ENCODE measurements at regions not wholly inside any gene's neighbourhood (a gene's known extent, or its start where the extent isn't known, plus 50 kb on each side); places are given as distances from the start of the nearest gene placed in this dataset.

GRCh38 chr20:11522366-11522741, 395.3 kb upstream of the BTBD3 start:
- TF ChIP-seq EGR1 (IDR thresholded peaks at IDR 0.05; ENCODE audit: borderline replicate concordance, low read depth, low read length) (no peak), TAF1 (IDR thresholded peaks at IDR 0.05; ENCODE audit: low read depth, low read length) (no peak), TAF7 (optimal IDR thresholded peaks at IDR 0.05; ENCODE audit: borderline replicate concordance, low read depth, low read length) (no peak), USF2 (IDR thresholded peaks at IDR 0.05; ENCODE audit: low read length) (no peak), RFX5 (IDR thresholded peaks at IDR 0.05; ENCODE audit: borderline replicate concordance, low read depth, low read length) (no peak), POLR2A (IDR thresholded peaks at IDR 0.05; ENCODE audit: control extremely low read depth in 1 of 2, low read depth in 2 of 2, low read length in 2 of 2) (no peak), MAX (IDR thresholded peaks at IDR 0.05) (no peak), FOSL1 (IDR thresholded peaks at IDR 0.05; ENCODE audit: insufficient read depth, low read depth, low read length) (no peak), CHD1 (IDR thresholded peaks at IDR 0.05; ENCODE audit: low read depth, low read length) (no peak), CBX5 (IDR thresholded peaks at IDR 0.05; ENCODE audit: low read depth, low read length) (no peak)
- TF ChIP-seq, protein P1, sequence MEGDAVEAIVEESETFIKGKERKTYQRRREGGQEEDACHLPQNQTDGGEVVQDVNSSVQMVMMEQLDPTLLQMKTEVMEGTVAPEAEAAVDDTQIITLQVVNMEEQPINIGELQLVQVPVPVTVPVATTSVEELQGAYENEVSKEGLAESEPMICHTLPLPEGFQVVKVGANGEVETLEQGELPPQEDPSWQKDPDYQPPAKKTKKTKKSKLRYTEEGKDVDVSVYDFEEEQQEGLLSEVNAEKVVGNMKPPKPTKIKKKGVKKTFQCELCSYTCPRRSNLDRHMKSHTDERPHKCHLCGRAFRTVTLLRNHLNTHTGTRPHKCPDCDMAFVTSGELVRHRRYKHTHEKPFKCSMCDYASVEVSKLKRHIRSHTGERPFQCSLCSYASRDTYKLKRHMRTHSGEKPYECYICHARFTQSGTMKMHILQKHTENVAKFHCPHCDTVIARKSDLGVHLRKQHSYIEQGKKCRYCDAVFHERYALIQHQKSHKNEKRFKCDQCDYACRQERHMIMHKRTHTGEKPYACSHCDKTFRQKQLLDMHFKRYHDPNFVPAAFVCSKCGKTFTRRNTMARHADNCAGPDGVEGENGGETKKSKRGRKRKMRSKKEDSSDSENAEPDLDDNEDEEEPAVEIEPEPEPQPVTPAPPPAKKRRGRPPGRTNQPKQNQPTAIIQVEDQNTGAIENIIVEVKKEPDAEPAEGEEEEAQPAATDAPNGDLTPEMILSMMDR (IDR thresholded peaks at IDR 0.05; ENCODE audit: control extremely low read depth in 1 of 3, insufficient read depth in 1 of 3, low read depth in 1 of 3, low read length in 3 of 3) = no peak

Data from H1 (cell line).